Activated B cell treated with CpG ODN at 0.5 μM for 24 hours (primary cell): ENCODE measurements at regions not wholly inside any gene's neighbourhood (a gene's known extent, or its start where the extent isn't known, plus 50 kb on each side); places are given as distances from the start of the nearest gene placed in this dataset.

Experiments
- ATAC-seq: fragments of 200-7000 bp; cut with Tn5 transposase; one replicate; pipeline ENCODE4 v1.10.0; 2021; ENCODE audit warnings: low read depth, mild to moderate bottlenecking, moderate library complexity
- CTCF ChIA-PET: fragments of 350-600 bp; sonication (Branson Sonifier 250); formaldehyde crosslinking; loops from one replicate; lab custom pipeline; 2021; ENCODE audit warnings: antibody characterized with exemption; lab: Charles Lee
- POLR2A ChIA-PET: fragments of 350-600 bp; sonication (Branson Sonifier 250); formaldehyde crosslinking; loops from one replicate; lab custom pipeline; 2021; ENCODE audit warnings: antibody characterized with exemption; lab: Charles Lee
- DNase-seq: peaks from one replicate; pipeline ENCODE4 v3.0.0; 2022
- H3K27ac Mint-ChIP-seq: one replicate; pipeline ENCODE4 v1.8.0; 2020; ENCODE audit warnings: mixed read lengths
- H3K27me3 Mint-ChIP-seq: one replicate; pipeline ENCODE4 v1.8.0; 2021; ENCODE audit warnings: mixed read lengths
- H3K36me3 Mint-ChIP-seq: one replicate; pipeline ENCODE4 v1.8.0; 2021; ENCODE audit warnings: low read depth, mixed read lengths
- H3K4me1 Mint-ChIP-seq: one replicate; pipeline ENCODE4 v1.8.0; 2021; ENCODE audit warnings: mixed read lengths
- H3K4me3 Mint-ChIP-seq: one replicate; pipeline ENCODE4 v1.8.0; 2020; ENCODE audit warnings: mild to moderate bottlenecking, mixed read lengths
- H3K9me3 Mint-ChIP-seq: one replicate; pipeline ENCODE4 v1.8.0; 2020; ENCODE audit warnings: mixed read lengths
- intact Hi-C: fragments of 100-400 bp; cut with micrococcal nuclease; formaldehyde crosslinking; loops from one replicate; pipeline ENCODE4 v1.15.1; 2024
- TF ChIP-seq, protein P1 (sequence below): fragments of 200-600 bp; IDR thresholded peaks from one replicate; pipeline ENCODE4 v1.8.0; 2022; ENCODE audit warnings: antibody characterized with exemption, mild to moderate bottlenecking

DNA sequence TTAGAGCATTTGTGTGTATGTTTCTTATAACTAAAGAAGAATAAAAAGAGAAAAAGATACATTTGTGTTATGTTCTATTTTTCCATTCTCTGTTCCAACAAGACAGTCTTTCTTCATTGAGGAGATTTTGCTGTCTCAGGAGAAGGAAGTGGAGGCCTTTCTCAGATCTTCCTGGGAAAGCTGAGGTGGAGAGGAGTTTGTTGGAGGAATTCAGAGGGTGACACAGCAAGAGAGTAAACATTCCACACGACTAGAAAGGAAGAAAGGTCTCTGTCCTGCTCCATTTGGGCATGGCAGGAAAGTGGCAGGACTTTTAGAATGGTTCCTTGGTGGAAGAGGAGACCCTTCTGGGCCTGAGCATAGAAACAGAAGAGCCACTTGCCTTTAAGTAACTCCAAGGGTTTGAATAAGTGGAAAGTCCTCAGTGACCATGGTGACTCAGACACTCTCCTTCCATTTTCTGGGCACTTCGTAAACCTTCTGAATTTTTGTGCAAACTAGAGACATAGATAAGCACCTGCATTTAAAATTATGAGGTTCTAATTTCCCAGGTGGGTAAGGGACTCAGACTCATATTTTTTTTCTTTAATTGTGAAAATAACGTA is 52.3 kb upstream of the COL5A2 start:
- DNase-seq (no peak), ATAC-seq (no peak)
- no peaks in the 10 kb centered on the region for H3K4me1 Mint-ChIP-seq
- peaks cover 3% of the 10 kb centered on the region for H3K27me3 Mint-ChIP-seq
- intact Hi-C loops, result no loop called here
- no peaks in the 10 kb centered on the region for H3K36me3 Mint-ChIP-seq
- no peak overlapping the region for H3K27ac Mint-ChIP-seq
- no peaks in the 10 kb centered on the region for H3K9me3 Mint-ChIP-seq
- ChIA-PET POLR2A (no interaction called here), CTCF (no interaction called here)
- no peak overlapping the region for H3K4me3 Mint-ChIP-seq
- TF ChIP-seq, protein P1, sequence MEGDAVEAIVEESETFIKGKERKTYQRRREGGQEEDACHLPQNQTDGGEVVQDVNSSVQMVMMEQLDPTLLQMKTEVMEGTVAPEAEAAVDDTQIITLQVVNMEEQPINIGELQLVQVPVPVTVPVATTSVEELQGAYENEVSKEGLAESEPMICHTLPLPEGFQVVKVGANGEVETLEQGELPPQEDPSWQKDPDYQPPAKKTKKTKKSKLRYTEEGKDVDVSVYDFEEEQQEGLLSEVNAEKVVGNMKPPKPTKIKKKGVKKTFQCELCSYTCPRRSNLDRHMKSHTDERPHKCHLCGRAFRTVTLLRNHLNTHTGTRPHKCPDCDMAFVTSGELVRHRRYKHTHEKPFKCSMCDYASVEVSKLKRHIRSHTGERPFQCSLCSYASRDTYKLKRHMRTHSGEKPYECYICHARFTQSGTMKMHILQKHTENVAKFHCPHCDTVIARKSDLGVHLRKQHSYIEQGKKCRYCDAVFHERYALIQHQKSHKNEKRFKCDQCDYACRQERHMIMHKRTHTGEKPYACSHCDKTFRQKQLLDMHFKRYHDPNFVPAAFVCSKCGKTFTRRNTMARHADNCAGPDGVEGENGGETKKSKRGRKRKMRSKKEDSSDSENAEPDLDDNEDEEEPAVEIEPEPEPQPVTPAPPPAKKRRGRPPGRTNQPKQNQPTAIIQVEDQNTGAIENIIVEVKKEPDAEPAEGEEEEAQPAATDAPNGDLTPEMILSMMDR, result no peak

DNA sequence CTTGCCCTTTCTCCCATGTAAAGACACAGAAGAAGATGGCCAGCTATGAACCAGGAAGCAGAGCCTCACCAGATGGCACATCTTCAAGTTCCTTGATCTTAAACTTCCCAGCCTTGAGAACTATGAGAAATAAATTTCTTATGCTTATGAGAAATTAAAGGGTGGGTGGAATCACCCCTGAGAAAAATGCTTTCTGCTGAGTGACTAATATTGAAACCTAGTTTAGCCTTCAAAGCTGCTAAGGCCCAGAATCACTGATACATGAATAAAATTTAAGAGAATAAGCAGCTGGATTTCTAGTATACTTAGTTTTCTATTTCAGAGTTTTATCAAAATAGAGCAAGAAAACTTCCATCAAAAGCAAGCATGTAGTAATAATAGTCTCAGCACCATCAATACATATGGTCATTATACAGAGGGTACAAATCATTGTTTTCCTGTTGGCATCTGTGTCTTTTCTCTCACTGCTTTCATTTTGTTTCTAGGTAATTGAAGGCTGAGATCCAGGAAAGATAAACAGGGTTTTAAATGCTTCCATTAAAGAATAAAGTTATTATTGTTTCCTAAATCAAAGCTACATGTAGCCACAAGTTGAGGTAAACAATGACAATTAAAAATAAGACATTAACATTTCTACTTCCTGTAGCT is 53.3 kb upstream of the COL5A2 start:
- TF ChIP-seq, protein P1, result no peak
- H3K9me3 Mint-ChIP-seq, result no peaks in the 10 kb centered on the region
- H3K4me1 Mint-ChIP-seq, result no peaks in the 10 kb centered on the region
- intact Hi-C loops, result no loop called here
- no peaks in the 10 kb centered on the region for H3K36me3 Mint-ChIP-seq
- H3K4me3 Mint-ChIP-seq, result no peak overlapping the region
- ATAC-seq (no peak), DNase-seq (no peak)
- POLR2A ChIA-PET, result no interaction called here
- H3K27me3 Mint-ChIP-seq, result peaks cover 3% of the 10 kb centered on the region
- CTCF ChIA-PET, result no interaction called here
- no peak overlapping the region for H3K27ac Mint-ChIP-seq

- ChIA-PET POLR2A (no interaction called here), CTCF (no interaction called here)
- TF ChIP-seq, protein P1, result no peak
- intact Hi-C loops, result no loop called here
- ATAC-seq, result no peak
- no peaks in the 10 kb centered on the region for H3K27me3 Mint-ChIP-seq
- no peak for DNase-seq
- H3K36me3 Mint-ChIP-seq, result no peaks in the 10 kb centered on the region
- H3K4me3 Mint-ChIP-seq, result no peak overlapping the region
- H3K27ac Mint-ChIP-seq, result no peak overlapping the region
- H3K4me1 Mint-ChIP-seq, result no peaks in the 10 kb centered on the region
- no peaks in the 10 kb centered on the region for H3K9me3 Mint-ChIP-seq
Measured at GRCh38 chr2:189233527-189233926, 54.0 kb upstream of the COL5A2 start.

DNA sequence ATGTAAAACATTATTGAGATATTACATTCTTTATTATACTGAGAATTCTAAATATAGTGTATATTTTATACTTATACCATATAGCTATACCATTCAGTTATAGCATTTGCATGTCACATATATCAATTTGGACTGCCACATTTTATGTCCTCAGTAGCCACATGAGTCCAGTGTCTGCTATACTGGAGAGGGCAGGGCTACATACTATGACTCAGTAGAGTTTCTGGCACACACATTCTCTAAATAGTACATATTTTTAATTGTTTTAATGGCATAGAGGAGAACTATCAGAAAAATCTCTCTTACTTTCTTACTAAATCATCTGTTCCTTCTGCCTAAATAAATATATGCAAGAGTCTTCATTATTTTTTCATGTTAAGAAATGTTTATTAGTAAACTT is 55.4 kb upstream of the COL5A2 start:
- no peak overlapping the region for H3K4me3 Mint-ChIP-seq
- no peak for ATAC-seq
- no peaks in the 10 kb centered on the region for H3K4me1 Mint-ChIP-seq
- H3K36me3 Mint-ChIP-seq, result no peaks in the 10 kb centered on the region
- H3K27ac Mint-ChIP-seq, result no peak overlapping the region
- ChIA-PET POLR2A (no interaction called here), CTCF (no interaction called here)
- TF ChIP-seq, protein P1, result no peak
- no peaks in the 10 kb centered on the region for H3K27me3 Mint-ChIP-seq
- no peaks in the 10 kb centered on the region for H3K9me3 Mint-ChIP-seq
- intact Hi-C loops, result no loop called here
- no peak for DNase-seq

DNA sequence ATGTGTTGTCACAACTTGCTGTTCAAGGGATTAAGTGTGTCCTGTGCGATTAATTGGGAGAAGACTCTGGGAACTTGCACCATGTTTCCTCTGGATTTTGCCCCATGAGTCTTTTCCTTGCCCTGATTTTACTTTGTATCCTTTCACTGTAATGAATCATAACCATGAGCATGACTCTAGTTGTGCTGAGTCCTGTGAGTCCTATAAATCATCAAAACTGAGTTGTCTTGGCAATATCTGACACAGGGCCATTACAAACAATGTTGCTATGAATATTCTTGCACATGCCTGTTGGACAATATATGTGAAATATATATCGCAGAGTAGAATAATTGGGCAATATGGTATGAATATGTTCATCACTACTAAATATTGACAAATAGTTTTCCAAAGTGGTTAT is 56.5 kb upstream of the COL5A2 start:
- H3K27me3 Mint-ChIP-seq, result no peaks in the 10 kb centered on the region
- DNase-seq (no peak), ATAC-seq (no peak)
- intact Hi-C loops, result no loop called here
- ChIA-PET CTCF (no interaction called here), POLR2A (no interaction called here)
- no peaks in the 10 kb centered on the region for H3K9me3 Mint-ChIP-seq
- TF ChIP-seq, protein P1, result no peak
- H3K27ac Mint-ChIP-seq, result no peak overlapping the region
- no peaks in the 10 kb centered on the region for H3K4me1 Mint-ChIP-seq
- H3K4me3 Mint-ChIP-seq, result no peak overlapping the region
- no peaks in the 10 kb centered on the region for H3K36me3 Mint-ChIP-seq
